ENCODE measurements at regions not wholly inside any gene's neighbourhood (a gene's known extent, or its start where the extent isn't known, plus 50 kb on each side); places are given as distances from the start of the nearest gene placed in this dataset.

GRCh38 chr6:44053760-44054556, 73.3 kb downstream of the MRPL14 start:
- Histone ChIP-seq H2BK15ac (ENCODE audit: low read depth, low read length) (no peak overlapping the region), H3K4me1 (ENCODE audit: insufficient read depth, low read length) (peaks cover 4% of the 10 kb centered on the region; the same call in 1 of the 2 replicates), H2AFZ (ENCODE audit: low read length) (no peak overlapping the region), H4K5ac (ENCODE audit: insufficient read length, low read depth, low read length) (no peak overlapping the region), H2BK20ac (ENCODE audit: low read depth, low read length, poor library complexity, severe bottlenecking) (no peak overlapping the region), H3K56ac (ENCODE audit: insufficient read length, low read depth, low read length) (no peak overlapping the region), H3K23me2 (ENCODE audit: insufficient read length, low read depth, low read length, poor library complexity, severe bottlenecking) (no peaks in the 10 kb centered on the region), H3K14ac (ENCODE audit: insufficient read depth, low read length) (no peak overlapping the region), H3K18ac (ENCODE audit: insufficient read length, low read depth, low read length) (no peak overlapping the region), H4K8ac (replicated peaks; ENCODE audit: insufficient read length, low read depth, low read length) (no peak overlapping the region), H3K79me2 (ENCODE audit: insufficient read depth, low read length) (no peaks in the 10 kb centered on the region), H2AK5ac (ENCODE audit: insufficient read length, low read length) (no peak overlapping the region), H2BK12ac (ENCODE audit: insufficient read length, low read depth, low read length) (no peak overlapping the region), H3K4ac (ENCODE audit: low read depth, low read length) (no peak overlapping the region), H3K23ac (ENCODE audit: insufficient read length, low read depth, low read length) (no peak overlapping the region), H4K91ac (ENCODE audit: insufficient read length, low read depth, low read length) (no peak overlapping the region), H3K9me3 (ENCODE audit: control insufficient read depth, low read depth, low read length) (no peaks in the 10 kb centered on the region), H3T11ph (ENCODE audit: low read length) (no peak overlapping the region), H4K20me1 (ENCODE audit: control insufficient read depth, insufficient read depth, insufficient read length) (no peaks in the 10 kb centered on the region), H2BK120ac (ENCODE audit: low read depth, low read length, poor library complexity, severe bottlenecking) (no peak overlapping the region), H2BK5ac (ENCODE audit: insufficient read length, low read length) (no peak overlapping the region), H3K27ac (ENCODE audit: insufficient read length, low read depth, low read length) (no peak overlapping the region), H3K9ac (ENCODE audit: extremely low read depth, insufficient read length, low read length) (no peak overlapping the region), H3K27me3 (ENCODE audit: insufficient read depth, low read length) (no peaks in the 10 kb centered on the region), H3K79me1 (ENCODE audit: insufficient read depth, low read depth, low read length, poor library complexity, severe bottlenecking) (no peaks in the 10 kb centered on the region), H3K4me2 (ENCODE audit: insufficient read depth, insufficient read length, low read length) (no peak overlapping the region)
- H3K9me3 Mint-ChIP-seq: no peaks in the 10 kb centered on the region
- H3K4me3 Mint-ChIP-seq: no peak overlapping the region
- TF ChIP-seq, protein P1, sequence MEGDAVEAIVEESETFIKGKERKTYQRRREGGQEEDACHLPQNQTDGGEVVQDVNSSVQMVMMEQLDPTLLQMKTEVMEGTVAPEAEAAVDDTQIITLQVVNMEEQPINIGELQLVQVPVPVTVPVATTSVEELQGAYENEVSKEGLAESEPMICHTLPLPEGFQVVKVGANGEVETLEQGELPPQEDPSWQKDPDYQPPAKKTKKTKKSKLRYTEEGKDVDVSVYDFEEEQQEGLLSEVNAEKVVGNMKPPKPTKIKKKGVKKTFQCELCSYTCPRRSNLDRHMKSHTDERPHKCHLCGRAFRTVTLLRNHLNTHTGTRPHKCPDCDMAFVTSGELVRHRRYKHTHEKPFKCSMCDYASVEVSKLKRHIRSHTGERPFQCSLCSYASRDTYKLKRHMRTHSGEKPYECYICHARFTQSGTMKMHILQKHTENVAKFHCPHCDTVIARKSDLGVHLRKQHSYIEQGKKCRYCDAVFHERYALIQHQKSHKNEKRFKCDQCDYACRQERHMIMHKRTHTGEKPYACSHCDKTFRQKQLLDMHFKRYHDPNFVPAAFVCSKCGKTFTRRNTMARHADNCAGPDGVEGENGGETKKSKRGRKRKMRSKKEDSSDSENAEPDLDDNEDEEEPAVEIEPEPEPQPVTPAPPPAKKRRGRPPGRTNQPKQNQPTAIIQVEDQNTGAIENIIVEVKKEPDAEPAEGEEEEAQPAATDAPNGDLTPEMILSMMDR (conservative IDR thresholded peaks at IDR 0.05): no peak
- WGBS (ENCODE audit: extremely low coverage, insufficient read length, low lambda C conversion rate): no CpG with 5 or more reads among the region's 11 CpGs
- H3K27ac Mint-ChIP-seq: peak overlapping the region in 2 of 3 experiments; percentile 11 to 47; a peak in 2 of 7 replicates
- no peaks in the 10 kb centered on the region for H3K36me3 Mint-ChIP-seq (ENCODE audit: insufficient read depth in 1 of 3, low read depth in 3 of 3)
- peaks cover 29 to 40% of the 10 kb centered on the region in 2 experiments for H3K4me1 Mint-ChIP-seq
- H3K27me3 Mint-ChIP-seq (ENCODE audit: low read depth): peaks cover 4% of the 10 kb centered on the region; the same call in 1 of the 2 replicates
- DNase-seq: no peak
